ENCODE measurements at regions not wholly inside any gene's neighbourhood (a gene's known extent, or its start where the extent isn't known, plus 50 kb on each side); places are given as distances from the start of the nearest gene placed in this dataset.

GRCh38 chr12:97323154-97323553 is 139.4 kb upstream of the RMST start:
- Histone ChIP-seq H3K27ac (ENCODE audit: low read depth, low read length) (no peak overlapping the region), H4K20me1 (ENCODE audit: control insufficient read depth, insufficient read depth, low read depth, low read length) (no peaks in the 10 kb centered on the region), H3K4me1 (ENCODE audit: control insufficient read depth, low read length) (no peaks in the 10 kb centered on the region), H3K36me3 (ENCODE audit: control insufficient read depth, low read length) (no peaks in the 10 kb centered on the region), H3K27me3 (ENCODE audit: control insufficient read depth, low read length) (0 out of 2 replicates have a peak, but pooled peaks cover 4% of the 10 kb centered on the region), H3K4me3 (ENCODE audit: low read length) (no peak overlapping the region), H3K79me2 (ENCODE audit: control insufficient read depth, low read length) (no peaks in the 10 kb centered on the region), H3F3A (ENCODE audit: control insufficient read depth, insufficient read depth) (no peaks in the 10 kb centered on the region), H3K4me2 (ENCODE audit: low read length) (no peak overlapping the region), H3K9me3 (ENCODE audit: control insufficient read depth, insufficient read depth, low read length) (no peaks in the 10 kb centered on the region), H3K9me2 (replicated peaks; ENCODE audit: control insufficient read depth, low read length) (no peaks in the 10 kb centered on the region)
- TF ChIP-seq EZH2phosphoT487 (IDR thresholded peaks at IDR 0.05; ENCODE audit: borderline replicate concordance, low read length) (no peak), CTCF (IDR thresholded peaks at IDR 0.05; ENCODE audit: low read depth, low read length, poor library complexity, severe bottlenecking) (no peak)

GRCh38 chr12:97324471-97324870 is 138.1 kb upstream of the RMST start:
- 0 out of 2 replicates have a peak, but pooled peaks cover 4% of the 10 kb centered on the region for H3K27me3 ChIP-seq (ENCODE audit: control insufficient read depth, low read length)
- no peak overlapping the region for H3K4me3 ChIP-seq (ENCODE audit: low read length)
- H3K9me2 ChIP-seq (replicated peaks; ENCODE audit: control insufficient read depth, low read length): no peaks in the 10 kb centered on the region
- no peaks in the 10 kb centered on the region for H4K20me1 ChIP-seq (ENCODE audit: control insufficient read depth, insufficient read depth, low read depth, low read length)
- no peaks in the 10 kb centered on the region for H3K36me3 ChIP-seq (ENCODE audit: control insufficient read depth, low read length)
- H3K27ac ChIP-seq (ENCODE audit: low read depth, low read length): no peak overlapping the region
- no peaks in the 10 kb centered on the region for H3K4me1 ChIP-seq (ENCODE audit: control insufficient read depth, low read length)
- no peak overlapping the region for H3K4me2 ChIP-seq (ENCODE audit: low read length)
- no peaks in the 10 kb centered on the region for H3K9me3 ChIP-seq (ENCODE audit: control insufficient read depth, insufficient read depth, low read length)
- H3K79me2 ChIP-seq (ENCODE audit: control insufficient read depth, low read length): no peaks in the 10 kb centered on the region
- TF ChIP-seq CTCF (IDR thresholded peaks at IDR 0.05; ENCODE audit: low read depth, low read length, poor library complexity, severe bottlenecking) (no peak), EZH2phosphoT487 (IDR thresholded peaks at IDR 0.05; ENCODE audit: borderline replicate concordance, low read length) (no peak)
- H3F3A ChIP-seq (ENCODE audit: control insufficient read depth, insufficient read depth): no peaks in the 10 kb centered on the region

GRCh38 chr12:97335115-97335514 is 127.5 kb upstream of the RMST start:
- no peak overlapping the region for H3K27ac ChIP-seq (ENCODE audit: low read depth, low read length)
- H3K9me3 ChIP-seq (ENCODE audit: control insufficient read depth, insufficient read depth, low read length): no peaks in the 10 kb centered on the region

More at GRCh38 chr12:97335115-97335514, 127.5 kb upstream of the RMST start:
- no peaks in the 10 kb centered on the region for H3K4me1 ChIP-seq (ENCODE audit: control insufficient read depth, low read length)
- no peaks in the 10 kb centered on the region for H4K20me1 ChIP-seq (ENCODE audit: control insufficient read depth, insufficient read depth, low read depth, low read length)
- H3K9me2 ChIP-seq (replicated peaks; ENCODE audit: control insufficient read depth, low read length): no peaks in the 10 kb centered on the region
- no peak for TF ChIP-seq EZH2phosphoT487 (IDR thresholded peaks at IDR 0.05; ENCODE audit: borderline replicate concordance, low read length)
- no peak for TF ChIP-seq CTCF (IDR thresholded peaks at IDR 0.05; ENCODE audit: low read depth, low read length, poor library complexity, severe bottlenecking)
- H3K36me3 ChIP-seq (ENCODE audit: control insufficient read depth, low read length): no peaks in the 10 kb centered on the region
- no peak overlapping the region for H3K4me3 ChIP-seq (ENCODE audit: low read length)
- H3F3A ChIP-seq (ENCODE audit: control insufficient read depth, insufficient read depth): no peaks in the 10 kb centered on the region
- no peak overlapping the region for H3K4me2 ChIP-seq (ENCODE audit: low read length)
- no peaks in the 10 kb centered on the region for H3K79me2 ChIP-seq (ENCODE audit: control insufficient read depth, low read length)
- no peaks in the 10 kb centered on the region for H3K27me3 ChIP-seq (ENCODE audit: control insufficient read depth, low read length)

Measured in DOHH2 (cell line).